ENCODE measurements at regions not wholly inside any gene's neighbourhood (a gene's known extent, or its start where the extent isn't known, plus 50 kb on each side); places are given as distances from the start of the nearest gene placed in this dataset.

DNA sequence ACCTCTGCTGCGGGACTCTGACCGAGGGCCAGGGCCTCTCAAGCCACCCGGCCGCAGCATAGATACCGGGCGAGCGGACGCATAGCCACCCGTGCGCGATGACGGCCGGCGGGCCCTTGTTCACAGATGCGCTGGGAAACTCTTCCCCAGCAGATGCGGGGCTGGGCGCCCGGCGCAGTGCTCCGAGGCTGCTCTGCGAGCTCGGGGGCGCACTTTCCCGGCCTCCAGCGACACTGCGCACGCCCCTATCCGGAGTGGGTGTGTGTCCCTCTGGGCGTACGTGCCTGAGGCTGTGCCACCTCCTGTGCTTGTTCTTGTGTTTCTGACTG, 104.7 kb upstream of the E2F8 start:
- no peak overlapping the region for H2AFZ ChIP-seq
- 3% methylated on average over 29 of the region's 30 CpGs for WGBS (ENCODE audit: low lambda C conversion rate, missing lambda C conversion rate)

DNA sequence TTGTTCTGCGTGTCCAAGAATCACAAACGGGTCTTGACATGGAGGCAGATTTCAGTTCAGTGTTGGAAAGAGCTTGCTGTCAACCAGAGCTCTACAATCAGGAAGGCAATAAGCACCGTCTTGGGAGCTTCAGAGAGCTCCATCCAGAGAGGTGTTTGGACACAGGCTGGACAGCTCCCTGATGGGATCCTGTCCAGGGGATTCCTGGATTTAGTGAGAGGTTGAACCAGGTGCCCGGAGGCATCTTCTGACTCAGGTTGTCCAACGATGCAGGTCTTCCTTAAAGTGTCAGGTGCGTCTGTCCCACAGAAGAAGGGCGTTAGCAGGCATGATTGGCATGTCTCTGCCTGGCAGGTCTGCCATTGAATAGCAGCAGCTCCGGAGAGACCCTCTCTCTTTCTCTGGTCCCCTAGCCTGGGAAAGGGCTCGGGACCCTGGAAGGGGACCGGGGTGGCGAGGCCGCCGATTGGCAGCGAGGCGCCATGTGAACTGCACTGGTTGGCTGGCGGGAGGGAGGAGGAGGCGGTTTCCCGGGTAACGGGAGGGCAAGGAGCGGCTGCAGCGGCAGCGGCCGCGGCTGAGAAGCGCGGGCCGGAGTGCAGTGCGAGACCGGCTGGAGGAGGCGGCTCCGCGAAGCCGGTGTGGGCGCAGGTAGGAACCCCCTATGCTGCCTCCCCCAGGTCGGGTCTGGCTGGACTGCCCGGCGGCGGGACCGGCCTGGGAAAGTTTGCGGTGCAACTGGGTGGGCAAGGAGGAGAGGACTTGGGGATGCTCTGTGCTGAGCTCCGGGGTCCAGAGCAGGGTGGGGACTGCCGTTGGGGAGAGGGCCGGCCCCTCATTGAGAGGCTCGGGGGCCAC, 104.1 kb upstream of the E2F8 start:
- peak; percentile 53 for DNase-seq (ENCODE audit: low spot score)
- TF ChIP-seq EZH2 (IDR thresholded peaks at IDR 0.05; ENCODE audit: borderline replicate concordance): peak; percentile 88
- TF ChIP-seq, protein P1, sequence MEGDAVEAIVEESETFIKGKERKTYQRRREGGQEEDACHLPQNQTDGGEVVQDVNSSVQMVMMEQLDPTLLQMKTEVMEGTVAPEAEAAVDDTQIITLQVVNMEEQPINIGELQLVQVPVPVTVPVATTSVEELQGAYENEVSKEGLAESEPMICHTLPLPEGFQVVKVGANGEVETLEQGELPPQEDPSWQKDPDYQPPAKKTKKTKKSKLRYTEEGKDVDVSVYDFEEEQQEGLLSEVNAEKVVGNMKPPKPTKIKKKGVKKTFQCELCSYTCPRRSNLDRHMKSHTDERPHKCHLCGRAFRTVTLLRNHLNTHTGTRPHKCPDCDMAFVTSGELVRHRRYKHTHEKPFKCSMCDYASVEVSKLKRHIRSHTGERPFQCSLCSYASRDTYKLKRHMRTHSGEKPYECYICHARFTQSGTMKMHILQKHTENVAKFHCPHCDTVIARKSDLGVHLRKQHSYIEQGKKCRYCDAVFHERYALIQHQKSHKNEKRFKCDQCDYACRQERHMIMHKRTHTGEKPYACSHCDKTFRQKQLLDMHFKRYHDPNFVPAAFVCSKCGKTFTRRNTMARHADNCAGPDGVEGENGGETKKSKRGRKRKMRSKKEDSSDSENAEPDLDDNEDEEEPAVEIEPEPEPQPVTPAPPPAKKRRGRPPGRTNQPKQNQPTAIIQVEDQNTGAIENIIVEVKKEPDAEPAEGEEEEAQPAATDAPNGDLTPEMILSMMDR (IDR thresholded peaks at IDR 0.05; ENCODE audit: poor library complexity): no peak
- Histone ChIP-seq H3K27ac (no peak overlapping the region), H3K4me3 (no peak overlapping the region), H4K20me1 (ENCODE audit: insufficient read depth, poor library complexity, severe bottlenecking) (no peaks in the 10 kb centered on the region), H3K9me2 (replicated peaks; ENCODE audit: insufficient read depth) (no peaks in the 10 kb centered on the region), H3K79me2 (no peaks in the 10 kb centered on the region), H3K27me3 (peaks cover 90% of the 10 kb centered on the region), H2AFZ (no peak overlapping the region), H3K36me3 (replicated peaks; ENCODE audit: insufficient read depth, low read depth) (no peaks in the 10 kb centered on the region), H3K9me3 (ENCODE audit: low read depth) (no peaks in the 10 kb centered on the region), H3K4me2 (peak overlapping the region; percentile 91), H3K4me1 (ENCODE audit: insufficient read depth) (peaks cover 17% of the 10 kb centered on the region)
- 12% methylated on average over 41 of the region's 44 CpGs for WGBS (ENCODE audit: low lambda C conversion rate, missing lambda C conversion rate)

More for the DNA sequence above, 104.7 kb upstream of the E2F8 start:
- Histone ChIP-seq H3K27ac (no peak overlapping the region), H3K79me2 (no peaks in the 10 kb centered on the region), H3K36me3 (replicated peaks; ENCODE audit: insufficient read depth, low read depth) (no peaks in the 10 kb centered on the region), H3K9me2 (replicated peaks; ENCODE audit: insufficient read depth) (no peaks in the 10 kb centered on the region), H3K9me3 (ENCODE audit: low read depth) (no peaks in the 10 kb centered on the region), H3K27me3 (peaks cover 89% of the 10 kb centered on the region), H3K4me3 (no peak overlapping the region), H4K20me1 (ENCODE audit: insufficient read depth, poor library complexity, severe bottlenecking) (no peaks in the 10 kb centered on the region), H3K4me1 (ENCODE audit: insufficient read depth) (peaks cover 17% of the 10 kb centered on the region), H3K4me2 (peak overlapping the region; percentile 91)
- TF ChIP-seq EZH2 (IDR thresholded peaks at IDR 0.05; ENCODE audit: borderline replicate concordance) (peak; percentile 68), EZH2phosphoT487 (IDR thresholded peaks at IDR 0.05; ENCODE audit: low read depth, severe bottlenecking, unreplicated experiment) (no peak)
- DNase-seq (ENCODE audit: low spot score): no peak

DNA sequence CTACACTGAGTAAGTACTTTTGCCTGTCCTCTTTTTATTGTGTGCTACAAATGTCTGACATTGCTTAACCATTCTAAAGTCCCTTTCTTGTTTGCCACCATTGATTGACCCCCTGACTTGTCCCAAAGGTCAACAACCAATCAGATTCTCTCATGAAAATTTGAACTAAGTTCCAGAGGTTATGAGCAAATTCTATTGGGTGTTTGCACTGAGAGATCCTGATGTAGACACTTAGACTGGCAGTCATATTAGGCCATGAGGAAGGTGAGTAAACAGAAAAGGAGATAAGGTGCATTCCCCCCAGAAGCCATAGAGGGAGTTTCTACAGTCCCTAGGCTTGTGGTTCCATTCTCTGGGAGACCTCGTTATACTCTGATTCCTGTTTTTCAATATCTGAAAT, 101.3 kb upstream of the E2F8 start:
- H4K20me1 ChIP-seq (ENCODE audit: insufficient read depth, poor library complexity, severe bottlenecking): no peaks in the 10 kb centered on the region
- DNase-seq (ENCODE audit: low spot score): no peak
- H3K27ac ChIP-seq: no peak overlapping the region
- H3K36me3 ChIP-seq (replicated peaks; ENCODE audit: insufficient read depth, low read depth): no peaks in the 10 kb centered on the region
- H3K4me1 ChIP-seq (ENCODE audit: insufficient read depth): peaks cover 17% of the 10 kb centered on the region
- H3K79me2 ChIP-seq: no peaks in the 10 kb centered on the region
- H3K4me3 ChIP-seq: no peak overlapping the region
- 42% methylated on average over 1 of the region's 1 CpG for WGBS (ENCODE audit: low lambda C conversion rate, missing lambda C conversion rate)
- no peaks in the 10 kb centered on the region for H3K9me2 ChIP-seq (replicated peaks; ENCODE audit: insufficient read depth)
- TF ChIP-seq, protein P1 (IDR thresholded peaks at IDR 0.05; ENCODE audit: poor library complexity): no peak
- TF ChIP-seq EZH2phosphoT487 (IDR thresholded peaks at IDR 0.05; ENCODE audit: low read depth, severe bottlenecking, unreplicated experiment): no peak
- TF ChIP-seq EZH2 (IDR thresholded peaks at IDR 0.05; ENCODE audit: borderline replicate concordance): no peak
- no peak overlapping the region for H2AFZ ChIP-seq
- H3K4me2 ChIP-seq: no peak overlapping the region
- H3K9me3 ChIP-seq (ENCODE audit: low read depth): no peaks in the 10 kb centered on the region
- H3K27me3 ChIP-seq: peaks cover 85% of the 10 kb centered on the region

DNA sequence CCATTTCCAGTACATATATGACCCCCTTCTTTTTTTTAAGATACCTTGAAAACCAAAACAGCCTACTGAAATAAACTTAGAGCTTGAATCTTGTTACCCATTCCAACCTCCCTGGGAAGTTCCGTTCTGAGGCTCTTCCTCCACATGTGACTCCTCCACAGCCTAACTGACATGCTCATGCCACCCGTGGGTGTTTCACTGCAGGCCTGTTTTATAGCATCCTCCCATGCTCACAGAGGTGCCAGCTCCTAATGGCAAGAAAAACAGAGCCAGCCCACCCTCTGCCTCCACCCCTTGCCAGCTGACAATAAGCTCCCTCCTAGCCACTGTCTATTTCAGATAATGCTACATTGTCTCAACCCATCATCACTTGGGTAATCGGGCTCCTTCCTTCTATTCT, 97.6 kb upstream of the E2F8 start:
- H3K27ac ChIP-seq: no peak overlapping the region
- 69% methylated on average over 3 of the region's 3 CpGs for WGBS (ENCODE audit: low lambda C conversion rate, missing lambda C conversion rate)
- H3K36me3 ChIP-seq (replicated peaks; ENCODE audit: insufficient read depth, low read depth): no peaks in the 10 kb centered on the region
- TF ChIP-seq EZH2 (IDR thresholded peaks at IDR 0.05; ENCODE audit: borderline replicate concordance) (no peak), EZH2phosphoT487 (IDR thresholded peaks at IDR 0.05; ENCODE audit: low read depth, severe bottlenecking, unreplicated experiment) (no peak)
- TF ChIP-seq, protein P1 (IDR thresholded peaks at IDR 0.05; ENCODE audit: poor library complexity): no peak
- no peaks in the 10 kb centered on the region for H3K79me2 ChIP-seq
- H3K4me3 ChIP-seq: no peak overlapping the region
- no peaks in the 10 kb centered on the region for H3K9me2 ChIP-seq (replicated peaks; ENCODE audit: insufficient read depth)
- no peak for DNase-seq (ENCODE audit: low spot score)
- no peaks in the 10 kb centered on the region for H4K20me1 ChIP-seq (ENCODE audit: insufficient read depth, poor library complexity, severe bottlenecking)
- H3K4me1 ChIP-seq (ENCODE audit: insufficient read depth): no peaks in the 10 kb centered on the region
- H3K9me3 ChIP-seq (ENCODE audit: low read depth): no peaks in the 10 kb centered on the region
- H2AFZ ChIP-seq: no peak overlapping the region
- peaks cover 52% of the 10 kb centered on the region for H3K27me3 ChIP-seq
- no peak overlapping the region for H3K4me2 ChIP-seq
